DMS153 (cell line): ENCODE measurements at regions not wholly inside any gene's neighbourhood (a gene's known extent, or its start where the extent isn't known, plus 50 kb on each side); places are given as distances from the start of the nearest gene placed in this dataset.

Experiments
- DNase-seq: peaks from one replicate; lab custom pipeline; 2025; lab: John Stamatoyannopoulos, UW

DNA sequence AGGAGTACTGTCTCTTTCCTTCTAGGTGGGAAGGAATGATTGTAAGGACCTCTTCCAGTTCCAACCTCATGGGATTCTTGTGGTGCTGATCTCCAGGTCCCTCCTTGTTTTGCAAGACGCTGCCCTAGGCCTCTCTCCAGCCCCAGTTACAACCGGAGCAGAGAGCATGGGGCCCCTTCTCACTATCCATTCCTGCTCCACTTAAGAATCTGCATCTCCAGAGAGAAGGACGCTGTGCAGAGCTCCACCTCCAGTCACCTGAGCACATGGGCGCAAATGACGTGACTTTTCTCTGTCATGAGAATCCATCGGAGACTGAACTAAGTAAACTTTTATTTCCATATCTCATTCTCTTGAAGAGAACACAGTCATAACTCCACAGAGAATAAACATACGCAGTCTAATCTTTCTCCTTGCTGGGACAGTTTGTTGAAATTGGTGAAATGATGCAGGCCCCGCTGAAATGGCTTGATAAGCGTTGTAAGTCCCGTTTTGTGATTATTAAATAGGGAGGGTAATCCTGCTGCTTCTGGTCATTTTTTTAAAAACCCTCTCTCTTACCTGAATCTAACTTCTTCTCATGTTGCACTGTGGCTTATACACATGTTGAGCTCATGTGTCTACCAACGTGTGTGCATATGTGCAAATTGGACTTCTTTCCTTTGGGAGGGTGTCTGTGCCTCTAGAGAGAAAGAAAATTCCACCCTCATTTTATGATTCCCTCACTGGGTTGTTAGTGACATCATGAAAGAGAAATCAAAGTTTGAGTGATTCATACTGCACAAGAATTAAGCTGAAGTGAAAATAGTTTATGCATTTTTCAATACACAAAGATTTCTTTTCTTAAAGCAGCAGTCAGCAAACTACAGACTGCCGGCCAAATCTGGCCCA, 133.2 kb upstream of the TBX20 start:
- DNase-seq, result no peak

DNA sequence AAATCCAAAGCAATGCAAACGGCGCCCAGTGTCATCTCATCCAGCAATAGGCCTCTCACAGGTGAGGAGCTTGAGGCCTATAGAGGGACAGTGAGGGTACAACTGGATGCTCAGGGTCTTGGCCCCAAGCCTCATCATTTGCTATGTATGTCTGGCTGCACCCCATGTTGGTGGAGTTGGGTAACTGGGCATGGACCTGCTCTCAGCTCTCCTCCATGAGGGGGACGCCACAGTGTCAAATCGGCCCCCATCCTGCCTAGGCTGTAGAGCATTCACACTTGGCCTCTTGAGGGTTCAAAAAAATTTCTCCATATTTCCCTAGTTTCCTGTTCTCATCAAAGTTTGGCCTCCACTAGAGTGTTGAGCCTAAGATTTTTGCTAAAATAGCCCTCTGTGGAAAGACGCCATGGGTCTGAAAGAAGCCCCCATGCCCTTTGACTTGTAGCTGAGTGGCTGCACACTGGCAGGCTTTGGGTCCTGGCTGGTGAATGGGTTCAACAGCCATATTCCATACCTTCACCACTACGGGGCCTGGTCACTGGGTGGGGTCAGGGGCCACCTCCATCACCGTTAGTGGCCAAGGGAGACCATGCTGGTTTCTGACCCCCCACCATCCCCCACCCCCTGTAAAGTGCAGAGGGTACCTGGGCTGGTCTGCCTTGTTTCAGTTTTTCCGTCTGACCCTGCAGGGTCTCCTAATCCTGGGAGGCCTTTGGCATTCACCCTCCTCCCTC, 132.3 kb upstream of the TBX20 start:
- DNase-seq, result no peak

GRCh38 chr7:35384761-35385700, 131.1 kb upstream of the TBX20 start:
- DNase-seq, result no peak

- no peak for DNase-seq
These were observed 126.9 kb upstream of the TBX20 start for GRCh38 chr7:35380739-35381224.

- DNase-seq, result no peak
These were observed 125.6 kb upstream of the TBX20 start for GRCh38 chr7:35379481-35379880.

DNA sequence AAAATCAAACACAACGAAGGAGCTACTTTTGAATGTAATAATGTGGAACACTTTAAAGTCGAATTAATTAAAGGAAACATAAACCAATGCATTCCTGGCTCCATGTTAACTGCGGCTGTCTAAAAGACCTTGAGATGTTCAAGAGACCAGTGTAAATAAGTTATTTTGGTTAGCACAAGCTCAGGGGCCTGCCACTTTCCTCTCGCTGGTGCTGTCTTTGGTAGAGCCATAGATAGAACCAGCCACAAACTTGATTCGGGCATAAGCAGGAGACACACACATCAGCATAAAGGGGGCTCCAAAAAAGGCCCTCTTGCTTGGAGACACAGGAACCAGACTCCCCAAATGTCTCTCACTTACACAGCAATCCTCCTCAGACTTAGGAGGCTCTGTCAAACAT, 121.6 kb upstream of the TBX20 start:
- no peak for DNase-seq

DNA sequence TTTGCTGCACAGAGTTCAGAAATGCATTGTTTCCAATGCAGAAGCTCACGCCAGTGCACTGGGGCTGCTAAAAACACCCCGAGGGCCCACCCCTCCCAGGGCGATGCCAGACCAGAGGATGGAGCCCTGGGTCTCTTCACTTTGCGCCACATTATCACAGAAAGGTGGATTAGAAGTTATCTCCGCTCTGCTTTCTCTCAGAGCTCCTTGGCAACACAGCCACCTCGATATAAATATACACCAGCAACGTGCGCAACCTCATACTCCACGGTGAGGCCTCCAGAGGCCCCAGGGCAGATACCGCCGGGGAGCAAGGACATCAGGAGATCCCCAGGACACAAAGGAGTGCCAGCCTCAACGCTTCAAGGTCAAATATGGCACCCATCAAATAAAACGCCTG, 121.0 kb upstream of the TBX20 start:
- DNase-seq, result no peak

DNA sequence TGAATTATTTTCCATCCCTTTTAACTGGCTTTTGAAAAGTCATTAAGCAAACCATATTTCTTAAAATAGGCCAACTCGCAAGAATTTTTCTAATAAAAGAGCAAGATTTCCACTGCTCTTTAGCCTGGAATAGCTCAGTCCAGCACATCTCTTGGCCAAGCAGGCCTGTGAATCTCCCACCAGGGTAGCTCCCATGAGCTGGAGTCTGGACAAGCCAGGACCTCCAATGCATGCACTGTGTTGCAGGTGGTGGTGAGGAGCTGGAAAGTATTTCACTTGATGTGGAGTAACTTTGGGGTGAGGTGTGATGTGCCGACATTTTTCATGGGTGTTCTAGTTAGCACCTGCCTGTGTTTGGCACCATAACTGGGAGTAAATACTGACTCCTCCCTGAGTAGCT, 117.3 kb upstream of the TBX20 start:
- no peak for DNase-seq

GRCh38 chr7:35370687-35371086, 116.8 kb upstream of the TBX20 start:
- DNase-seq, result no peak

GRCh38 chr7:35366167-35367155, 112.6 kb upstream of the TBX20 start:
- no peak for DNase-seq

DNA sequence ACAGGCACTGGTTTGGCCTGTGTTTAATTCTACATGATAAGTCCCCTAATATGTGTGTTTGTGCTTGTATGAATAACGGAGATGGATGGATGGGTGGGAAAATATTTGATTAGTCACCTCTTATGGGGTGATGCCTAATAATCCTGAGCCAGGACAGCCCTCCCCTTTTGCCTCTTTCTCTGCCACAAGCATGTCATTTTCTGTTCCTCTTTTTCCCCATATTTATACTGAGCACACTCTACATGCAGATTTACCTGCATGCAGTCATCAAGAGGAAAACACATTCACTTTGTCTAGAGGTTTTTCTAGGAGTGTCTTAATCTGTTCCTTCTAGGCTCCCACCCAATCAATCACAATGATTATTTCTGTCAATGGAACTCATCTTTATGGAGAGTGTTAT, 111.6 kb upstream of the TBX20 start:
- DNase-seq, result no peak

- DNase-seq, result no peak
These were observed 108.4 kb upstream of the TBX20 start for GRCh38 chr7:35362341-35362740.

DNA sequence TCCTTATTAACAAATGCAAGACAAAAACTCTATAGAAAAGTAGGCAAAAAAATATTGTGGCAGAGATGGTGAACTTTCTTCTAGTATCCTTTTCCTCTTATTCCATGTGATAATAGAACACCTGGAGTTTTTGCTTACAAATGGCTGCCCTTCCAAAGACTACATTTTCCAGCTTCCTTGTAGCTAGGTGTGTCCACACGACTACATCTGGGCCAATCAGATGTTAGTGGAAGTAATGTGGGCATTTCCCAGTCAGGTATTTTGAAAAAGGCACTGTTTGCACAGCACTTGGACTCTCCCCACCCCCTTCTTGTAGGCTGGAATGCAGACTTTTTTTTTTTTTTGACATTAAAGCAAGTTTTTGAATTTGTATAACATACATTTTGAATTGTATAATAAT, 105.5 kb upstream of the TBX20 start:
- no peak for DNase-seq

GRCh38 chr7:35356495-35356894, 102.6 kb upstream of the TBX20 start:
- no peak for DNase-seq

- no peak for DNase-seq
These were observed 102.0 kb upstream of the TBX20 start for GRCh38 chr7:35355911-35356310.

DNA sequence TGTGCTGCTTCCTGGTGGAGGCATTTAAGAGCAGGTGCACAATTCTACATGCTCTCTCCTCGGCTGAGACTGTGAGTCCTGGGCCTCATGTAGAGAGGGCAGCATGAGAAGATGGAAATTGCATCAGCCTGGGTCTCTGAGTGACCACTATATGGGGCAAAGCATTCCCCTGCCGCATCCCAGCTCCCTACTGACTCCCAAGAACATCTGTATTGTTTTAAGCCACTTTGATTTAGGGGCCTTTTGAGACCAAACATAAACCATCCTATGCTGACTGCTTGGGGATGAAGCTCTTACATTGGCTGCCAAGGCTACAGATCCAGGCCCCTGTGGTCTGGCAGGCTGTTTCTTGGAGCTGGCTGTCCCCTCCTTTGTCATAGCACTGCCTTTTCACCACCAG, 101.3 kb upstream of the TBX20 start:
- DNase-seq, result no peak

GRCh38 chr7:35353481-35353880, 99.6 kb upstream of the TBX20 start:
- no peak for DNase-seq

DNA sequence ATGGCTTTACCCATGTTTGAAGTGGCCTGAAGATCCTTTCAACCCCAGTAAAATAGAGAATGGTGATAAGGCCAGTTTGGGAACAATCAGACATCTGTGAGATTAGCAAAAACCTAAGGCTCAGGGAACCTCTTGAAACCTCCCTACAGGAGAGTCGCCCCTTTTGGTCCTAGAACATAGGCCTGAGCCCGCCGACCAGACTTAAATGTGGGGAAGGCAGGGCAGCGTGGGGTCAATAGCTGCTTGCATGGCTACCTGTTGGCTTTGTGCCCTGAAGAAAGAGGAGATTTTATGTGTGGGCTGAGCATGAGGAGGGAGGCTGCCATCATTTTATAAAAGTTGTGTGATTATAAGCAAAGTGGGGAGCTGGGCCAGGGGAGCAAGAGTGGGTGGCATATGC, 97.6 kb upstream of the TBX20 start:
- no peak for DNase-seq

DNA sequence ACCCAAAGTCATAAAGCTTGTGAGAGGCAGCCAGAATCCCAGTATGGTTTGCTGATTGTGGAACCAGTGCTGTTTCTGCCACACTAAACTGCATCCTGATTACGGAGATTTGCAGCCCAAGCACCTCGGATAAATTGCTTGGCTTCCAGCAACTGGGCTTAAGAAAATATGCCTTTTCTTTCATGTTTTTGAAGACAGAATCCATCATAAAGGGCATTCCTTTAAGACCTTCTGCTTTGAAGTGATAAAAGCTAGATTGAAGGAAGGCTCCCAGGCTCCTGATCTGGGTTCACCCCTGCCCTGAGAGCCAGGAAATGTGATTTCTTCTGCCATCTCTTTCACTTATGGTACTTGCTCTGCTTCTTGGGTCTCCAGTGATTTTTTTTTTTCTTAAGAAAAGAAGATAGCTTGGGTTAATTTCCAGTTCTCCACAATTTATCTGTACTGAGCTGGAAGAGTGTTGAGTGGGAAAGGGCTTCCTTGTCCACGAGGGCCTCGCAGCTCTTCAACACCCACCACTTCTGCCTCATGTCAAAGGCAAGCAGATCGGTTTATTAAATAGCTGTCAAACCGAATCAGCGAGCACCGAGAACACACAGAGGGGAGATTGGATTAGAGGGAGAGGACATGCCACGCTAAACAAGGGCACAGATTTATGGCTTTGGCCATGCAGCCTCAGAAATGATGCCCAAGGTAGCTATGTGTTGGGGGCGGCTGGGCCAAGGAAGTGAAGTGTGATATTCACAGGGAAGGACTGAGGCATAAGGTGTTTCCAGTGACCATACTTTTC, 94.9 kb upstream of the TBX20 start:
- no peak for DNase-seq

DNA sequence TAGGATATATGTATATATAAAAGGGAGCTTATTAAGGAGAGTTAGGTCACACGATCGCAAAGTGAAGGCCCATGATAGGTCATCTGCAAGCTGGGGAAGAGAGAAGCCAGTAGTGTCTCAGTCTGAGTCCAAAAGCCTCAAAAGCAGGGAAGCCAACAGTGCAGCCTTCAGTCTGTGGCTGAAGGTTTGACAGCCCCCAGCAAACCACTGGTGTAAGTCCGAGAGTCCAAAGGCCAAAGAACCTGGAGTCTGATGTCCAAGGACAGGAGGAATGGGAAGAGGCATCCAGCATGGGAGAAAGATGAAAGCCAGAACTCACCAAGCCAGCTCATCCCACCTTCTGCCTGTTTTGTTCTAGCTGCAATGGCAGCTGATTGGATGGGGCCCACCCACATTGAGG, 88.9 kb upstream of the TBX20 start:
- no peak for DNase-seq
